ENCODE measurements at regions not wholly inside any gene's neighbourhood (a gene's known extent, or its start where the extent isn't known, plus 50 kb on each side); places are given as distances from the start of the nearest gene placed in this dataset.
A peak's percentile ranks its signal among the peaks of the same experiment; 100 is the strongest.

DNA sequence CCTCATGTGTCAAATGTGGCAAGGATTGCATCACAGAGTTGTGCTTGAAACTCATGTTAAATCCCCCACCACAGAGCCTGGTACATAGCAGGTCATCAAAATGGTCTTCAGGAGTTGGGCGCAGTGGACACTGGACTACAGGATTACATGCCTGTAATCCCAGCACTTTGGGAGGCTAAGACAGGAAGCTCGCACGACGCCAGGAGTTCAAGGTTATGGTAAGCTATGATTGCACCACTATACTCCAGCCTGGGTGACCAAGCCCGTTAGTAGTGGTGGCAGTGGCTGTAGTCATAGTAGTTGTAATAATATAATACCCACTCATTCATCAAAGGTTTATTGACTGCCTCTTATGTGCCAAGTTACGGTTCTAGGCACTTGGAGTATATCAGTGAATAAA, 123.4 kb upstream of the IRF2BP2 start:
- H3K9me3 Mint-ChIP-seq = no peaks in the 10 kb centered on the region
- no peak for DNase-seq (ENCODE audit: low spot score in 2 of 2, unreplicated experiment in 2 of 2)
- H3K4me1 Mint-ChIP-seq = peaks cover 31% of the 10 kb centered on the region
- no peak for TF ChIP-seq CTCF (IDR thresholded peaks at IDR 0.05; ENCODE audit: unreplicated experiment)
- no peaks in the 10 kb centered on the region for H3K36me3 Mint-ChIP-seq
- H3K27me3 Mint-ChIP-seq (ENCODE audit: low read depth) = no peaks in the 10 kb centered on the region
- no peak overlapping the region for H3K4me3 Mint-ChIP-seq
- no peak overlapping the region for H3K27ac Mint-ChIP-seq

DNA sequence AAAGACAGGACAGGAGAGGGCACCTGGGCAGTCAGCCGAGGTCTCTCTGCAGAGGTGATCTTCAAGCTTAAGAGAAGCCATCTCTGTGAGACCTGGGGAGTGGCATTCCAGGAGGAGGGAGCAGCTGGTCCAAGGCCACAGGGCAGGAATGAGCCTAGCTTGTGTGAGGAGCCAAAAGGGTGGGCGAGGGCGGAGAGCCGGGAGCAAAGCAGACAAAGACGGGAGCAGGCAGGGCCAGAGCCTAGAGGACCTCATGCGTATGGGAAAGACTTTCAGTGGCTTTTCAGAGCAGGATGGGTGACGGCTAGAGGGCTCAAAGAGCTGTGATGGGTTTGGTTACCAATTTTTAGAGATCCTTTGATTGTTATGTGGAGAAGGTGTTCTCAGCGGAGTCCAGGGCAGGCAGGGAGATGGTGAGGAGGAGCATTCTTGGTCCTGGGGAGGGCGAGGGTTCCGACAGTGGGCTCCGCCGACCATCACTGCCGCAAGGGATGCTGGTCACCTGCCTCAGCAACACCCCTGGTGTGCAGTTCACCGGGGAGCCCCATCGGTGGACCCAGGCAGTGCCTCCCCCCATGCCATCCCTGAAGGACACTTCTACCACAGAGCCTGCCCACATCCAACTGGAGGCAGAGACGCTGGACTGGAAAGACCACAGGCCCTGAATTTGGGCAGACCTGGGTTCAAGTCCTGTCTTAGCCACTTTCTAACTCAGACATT, 122.9 kb upstream of the IRF2BP2 start:
- H3K4me1 Mint-ChIP-seq = peaks cover 33% of the 10 kb centered on the region
- no peak for TF ChIP-seq CTCF (IDR thresholded peaks at IDR 0.05; ENCODE audit: unreplicated experiment)
- no peak for DNase-seq (ENCODE audit: low spot score in 2 of 2, unreplicated experiment in 2 of 2)
- no peak overlapping the region for H3K4me3 Mint-ChIP-seq
- H3K27me3 Mint-ChIP-seq (ENCODE audit: low read depth) = no peaks in the 10 kb centered on the region
- H3K9me3 Mint-ChIP-seq = no peaks in the 10 kb centered on the region
- no peak overlapping the region for H3K27ac Mint-ChIP-seq
- H3K36me3 Mint-ChIP-seq = no peaks in the 10 kb centered on the region

GRCh38 chr1:234732260-234732659, 122.3 kb upstream of the IRF2BP2 start:
- DNase-seq (ENCODE audit: low spot score in 2 of 2, unreplicated experiment in 2 of 2) = no peak
- Mint-ChIP-seq H3K36me3 (no peaks in the 10 kb centered on the region), H3K4me1 (peaks cover 37% of the 10 kb centered on the region), H3K27me3 (ENCODE audit: low read depth) (no peaks in the 10 kb centered on the region), H3K9me3 (no peaks in the 10 kb centered on the region), H3K27ac (no peak overlapping the region), H3K4me3 (no peak overlapping the region)
- TF ChIP-seq CTCF (IDR thresholded peaks at IDR 0.05; ENCODE audit: unreplicated experiment) = no peak

DNA sequence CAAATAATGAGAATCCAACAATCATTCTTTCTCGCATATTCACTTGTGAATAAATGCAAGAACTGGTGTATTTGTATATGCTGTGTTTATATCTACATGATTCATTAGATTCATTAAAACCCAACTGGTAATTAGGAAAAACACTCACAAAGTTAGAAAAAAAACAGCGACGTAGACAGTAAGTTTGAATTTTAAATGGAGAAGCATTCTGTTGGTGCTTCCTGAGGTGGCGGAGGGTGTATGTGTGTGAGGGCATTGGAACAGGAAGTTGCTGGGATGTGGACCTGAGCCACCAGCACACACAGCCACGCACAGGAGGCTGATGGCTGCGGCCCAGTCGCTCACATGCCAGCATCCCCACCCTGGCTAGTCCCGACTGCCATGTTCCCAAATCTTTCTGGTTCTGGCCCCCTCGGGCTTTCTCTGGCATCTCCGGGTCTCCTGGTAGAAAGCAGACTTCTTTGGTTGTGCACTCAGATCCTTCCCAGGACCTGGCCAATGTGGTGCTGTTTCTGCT, 121.6 kb upstream of the IRF2BP2 start:
- Mint-ChIP-seq H3K9me3 (no peaks in the 10 kb centered on the region), H3K27ac (peak overlapping the region; percentile 41), H3K36me3 (no peaks in the 10 kb centered on the region), H3K4me3 (no peak overlapping the region), H3K4me1 (peaks cover 41% of the 10 kb centered on the region), H3K27me3 (ENCODE audit: low read depth) (no peaks in the 10 kb centered on the region)
- no peak for DNase-seq (ENCODE audit: low spot score in 2 of 2, unreplicated experiment in 2 of 2)
- TF ChIP-seq CTCF (IDR thresholded peaks at IDR 0.05; ENCODE audit: unreplicated experiment) = no peak

- Mint-ChIP-seq H3K4me1 (peaks cover 42% of the 10 kb centered on the region), H3K27ac (peak overlapping the region; percentile 41)
Observed at GRCh38 chr1:234730770-234731568, 121.0 kb upstream of the IRF2BP2 start.

More at GRCh38 chr1:234730770-234731568, 121.0 kb upstream of the IRF2BP2 start:
- no peak overlapping the region for H3K4me3 Mint-ChIP-seq
- H3K9me3 Mint-ChIP-seq = no peaks in the 10 kb centered on the region
- no peaks in the 10 kb centered on the region for H3K36me3 Mint-ChIP-seq
- no peak for DNase-seq (ENCODE audit: low spot score in 2 of 2, unreplicated experiment in 2 of 2)
- no peak for TF ChIP-seq CTCF (IDR thresholded peaks at IDR 0.05; ENCODE audit: unreplicated experiment)
- no peaks in the 10 kb centered on the region for H3K27me3 Mint-ChIP-seq (ENCODE audit: low read depth)
